HG02981 (cell line): ENCODE measurements at regions not wholly inside any gene's neighbourhood (a gene's known extent, or its start where the extent isn't known, plus 50 kb on each side); places are given as distances from the start of the nearest gene placed in this dataset.
"Not testable (repeated sequence)": the region's sequence is repeated elsewhere in the genome, so short reads cannot be mapped to it uniquely, and the experiment has no call there.

ENCODE experiments used
- ATAC-seq: cut with Tn5 transposase; IDR thresholded peaks from one replicate; pipeline ENCODE4 v1.9.1; 2021; ENCODE audit warnings: mild to moderate bottlenecking, moderate library complexity; ENCODE audit not compliant: unreplicated experiment

GRCh38 chr5:96528826-96529474, 95.9 kb upstream of the PCSK1 start:
- ATAC-seq = no peak

- no peak for ATAC-seq
These were observed 96.5 kb upstream of the PCSK1 start for GRCh38 chr5:96529559-96529958.

DNA sequence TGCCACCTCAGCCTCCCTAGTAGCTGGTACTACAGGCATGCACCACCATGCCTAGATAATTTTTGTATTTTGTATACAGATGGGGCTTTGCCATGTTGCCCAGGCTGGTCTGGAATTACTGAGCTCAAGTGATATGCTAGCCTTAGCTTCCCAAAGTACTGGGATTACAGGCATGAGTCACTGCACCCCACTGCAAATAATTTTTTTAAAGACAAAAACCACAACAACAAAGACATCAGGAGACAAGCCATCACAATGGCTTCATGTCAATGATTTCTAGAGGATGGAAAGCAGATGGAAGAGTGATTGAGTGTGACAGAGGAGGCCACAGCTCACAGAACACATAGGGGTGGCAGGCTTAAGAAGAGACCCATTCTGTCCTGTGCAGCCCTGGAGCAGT, 97.9 kb upstream of the PCSK1 start:
- no peak for ATAC-seq

GRCh38 chr5:96533371-96533770, 100.3 kb upstream of the PCSK1 start:
- no peak for ATAC-seq

- ATAC-seq = no peak
These were observed 104.3 kb upstream of the PCSK1 start for GRCh38 chr5:96537386-96537785.

DNA sequence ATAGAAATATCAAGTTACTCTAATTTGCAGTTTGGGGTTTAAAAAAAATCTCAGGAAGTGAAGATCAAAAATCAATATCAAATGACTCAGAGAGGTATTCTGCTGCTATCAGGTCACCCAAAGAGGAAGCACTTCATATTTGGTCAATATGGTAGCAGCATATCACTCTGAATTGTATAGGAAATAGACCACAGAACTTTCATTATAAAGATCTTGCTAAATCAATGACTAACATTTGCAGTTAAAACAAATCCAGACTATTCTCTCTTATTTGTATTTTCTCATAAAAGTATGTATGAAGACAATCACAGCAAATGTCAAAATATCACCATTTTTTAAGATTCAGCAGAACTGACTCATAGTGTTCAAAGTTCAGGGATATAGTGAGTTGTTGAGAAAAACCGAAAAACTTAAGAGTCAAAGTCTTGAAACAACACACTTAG, 105.8 kb upstream of the PCSK1 start:
- ATAC-seq = no peak

GRCh38 chr5:96546120-96546519, 113.1 kb upstream of the PCSK1 start:
- no peak for ATAC-seq

GRCh38 chr5:96547486-96547885, 114.4 kb upstream of the PCSK1 start:
- ATAC-seq = no peak

GRCh38 chr5:96548905-96549304, 113.3 kb upstream of the CAST start:
- no peak for ATAC-seq

- not testable (repeated sequence) for ATAC-seq
These were observed 101.3 kb upstream of the CAST start for GRCh38 chr5:96560857-96561256.

GRCh38 chr5:96562614-96563013, 99.6 kb upstream of the CAST start:
- ATAC-seq = no peak

DNA sequence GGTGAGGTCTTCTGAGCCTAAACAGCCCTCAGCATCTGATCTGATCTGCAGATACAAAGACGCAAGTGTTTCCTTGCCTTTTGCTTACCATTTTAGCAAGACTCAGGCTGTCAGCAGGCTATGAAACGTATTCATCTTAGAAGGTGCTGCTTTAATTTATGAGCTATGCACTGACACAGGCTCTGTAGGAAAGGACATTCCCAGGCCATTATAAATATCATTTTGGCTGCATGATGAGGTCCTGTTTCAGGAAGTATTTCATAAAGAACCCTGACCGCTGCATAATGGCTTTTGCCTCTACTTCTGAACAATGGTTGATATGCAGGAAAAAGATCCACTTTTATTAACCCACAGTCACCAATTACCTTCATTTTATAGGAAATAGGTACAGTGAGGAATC, 98.4 kb upstream of the CAST start:
- ATAC-seq = no peak

DNA sequence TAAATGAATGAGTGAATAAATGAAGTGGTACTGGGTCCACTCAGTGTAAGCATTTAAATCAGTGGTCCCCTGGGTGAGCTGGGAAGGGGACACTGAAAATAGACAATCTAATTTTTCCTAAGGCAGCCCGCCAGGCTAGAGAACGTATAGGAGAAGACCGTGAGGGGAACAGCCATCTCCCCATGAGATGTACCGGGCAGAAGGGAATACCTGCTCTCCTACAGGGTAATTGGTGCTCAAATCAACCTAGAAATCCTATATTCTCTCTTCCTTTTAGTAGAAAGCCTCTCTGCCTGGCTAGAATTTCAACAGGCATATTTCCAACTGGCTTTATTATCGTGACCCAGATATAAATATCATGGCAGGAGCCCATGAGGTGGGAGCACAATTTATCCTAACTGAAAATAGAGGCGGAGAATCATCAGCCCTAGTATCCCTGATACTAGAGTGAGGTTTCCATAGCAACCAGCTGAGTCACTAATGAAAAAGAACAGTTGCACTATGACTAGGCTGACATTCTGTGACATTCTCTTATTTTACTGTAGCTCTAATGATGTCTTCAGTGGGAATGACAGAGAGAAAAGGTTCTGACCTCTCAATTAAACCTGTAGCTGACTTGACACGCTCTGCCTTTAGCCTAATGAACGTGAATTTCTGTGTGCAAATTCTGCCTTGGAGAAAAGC, 96.5 kb upstream of the CAST start:
- peak; percentile 63 for ATAC-seq

- no peak for ATAC-seq
These were observed 95.2 kb upstream of the CAST start for GRCh38 chr5:96566833-96567587.

DNA sequence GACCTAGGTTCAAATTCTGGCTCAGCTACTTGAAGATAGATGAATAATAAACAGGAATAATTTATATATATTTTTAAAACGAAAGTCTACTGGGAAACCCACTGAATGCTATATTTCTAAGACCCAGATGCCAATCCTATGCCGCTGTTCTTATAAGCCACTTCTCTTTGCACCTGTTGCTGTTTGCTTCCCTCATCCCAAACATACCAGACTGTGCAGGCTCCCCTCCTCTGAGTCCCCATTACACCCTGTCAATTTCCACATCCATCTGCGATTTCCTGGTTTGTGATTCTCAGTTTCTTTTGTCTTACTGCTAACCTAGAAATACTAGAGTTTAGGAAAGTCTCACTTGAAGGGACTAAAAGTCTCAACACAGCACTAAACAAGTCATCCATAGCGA, 92.8 kb upstream of the CAST start:
- no peak for ATAC-seq

DNA sequence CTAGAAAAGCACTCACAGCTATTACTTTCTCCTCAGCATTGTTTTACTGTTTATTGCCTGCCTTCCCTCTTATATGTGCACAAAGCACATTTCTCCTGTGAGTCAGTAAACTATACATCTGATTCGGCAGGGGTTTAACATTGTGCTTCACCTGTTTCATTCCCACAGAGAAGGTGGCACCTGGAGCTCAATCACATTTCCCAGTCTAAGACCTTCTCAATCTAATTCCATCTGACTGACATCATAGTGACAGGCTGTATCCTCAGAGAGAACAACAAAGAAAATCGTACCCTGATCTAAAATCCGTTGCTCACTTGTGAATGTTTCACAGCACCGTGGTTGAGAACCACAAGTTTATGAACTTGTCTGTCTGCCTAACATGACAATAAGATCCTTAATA, 92.4 kb upstream of the CAST start:
- ATAC-seq = no peak

GRCh38 chr5:96572864-96573512, 89.2 kb upstream of the CAST start:
- ATAC-seq = no peak

DNA sequence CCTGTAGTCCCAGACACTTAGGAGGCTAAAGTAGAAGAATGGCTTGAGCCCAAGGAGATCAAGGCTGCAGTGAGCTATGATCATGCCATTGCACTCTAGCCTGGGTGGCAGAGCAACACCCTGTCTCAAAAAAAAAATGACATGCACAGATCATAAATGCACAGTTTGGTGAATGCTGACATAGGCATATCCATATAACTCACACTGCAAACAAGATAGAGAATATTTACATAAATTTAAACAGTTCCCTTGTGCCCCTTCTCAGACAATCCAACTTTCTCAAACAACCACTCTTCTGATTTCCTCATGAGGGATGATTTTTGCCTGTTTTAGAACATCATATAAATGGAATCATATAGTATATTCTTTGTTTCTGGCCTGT, 88.7 kb upstream of the CAST start:
- ATAC-seq = no peak

- ATAC-seq = no peak
These were observed 85.3 kb upstream of the CAST start for GRCh38 chr5:96576876-96577275.

DNA sequence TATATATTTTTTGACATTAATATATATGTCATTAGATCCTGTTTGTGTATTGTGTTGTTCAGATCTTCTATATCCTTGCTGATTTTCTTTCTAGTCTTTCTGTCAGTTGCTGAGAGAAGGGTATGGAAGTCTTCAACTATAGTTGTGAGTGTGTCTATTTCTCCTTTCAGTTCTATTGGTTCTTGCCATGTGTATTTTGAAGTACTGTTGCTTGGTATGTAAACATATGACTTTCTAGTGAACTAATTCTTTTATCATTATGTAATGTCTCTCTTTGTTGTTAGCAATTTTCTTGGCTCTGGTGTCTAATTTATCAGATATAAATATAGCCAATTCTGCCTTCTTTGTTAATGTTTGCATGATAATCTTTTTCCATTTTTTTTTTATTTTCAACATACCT, 84.3 kb upstream of the CAST start:
- ATAC-seq = no peak

GRCh38 chr5:96579711-96580110, 82.5 kb upstream of the CAST start:
- no peak for ATAC-seq

GRCh38 chr5:96582343-96582742, 79.8 kb upstream of the CAST start:
- no peak for ATAC-seq
